CD14-positive monocyte (primary cell): ENCODE measurements at regions not wholly inside any gene's neighbourhood (a gene's known extent, or its start where the extent isn't known, plus 50 kb on each side); places are given as distances from the start of the nearest gene placed in this dataset.

Experiments
- DNase-seq, 3 donors: peaks; one replicate each; pipeline ENCODE4 v3.0.0-alpha.2; 2011 to 2022
- H2AFZ ChIP-seq: 2 replicates; pipeline ENCODE4 v1.6.0; 2012; ENCODE audit warnings: mild to moderate bottlenecking, low read depth, low read length, inconsistent platforms; ENCODE audit not compliant: insufficient read depth, poor library complexity, severe bottlenecking
- H3K27ac ChIP-seq, 2 donors: 1 replicate in 1 of 2; 2 replicates in 1 of 2; pipeline ENCODE4 v1.5.1; 2012 to 2013; ENCODE audit warnings: low read length in 2 of 2, control low read depth in 1 of 2, inconsistent platforms in 1 of 2, low read depth in 1 of 2, mild to moderate bottlenecking in 1 of 2
- H3K27me3 ChIP-seq, 2 donors: one replicate each; pipeline versions ENCODE4 v1.6.0 to v1.6.1; 2011 to 2013; ENCODE audit warnings: low read length in 2 of 2; ENCODE audit not compliant: control insufficient read depth in 2 of 2, insufficient read depth in 2 of 2
- H3K36me3 ChIP-seq, 2 donors: replicated peaks in 1 of 2; 1 replicate in 1 of 2; 2 replicates in 1 of 2; pipeline versions ENCODE4 v1.5.1 to v1.6.1; 2012 to 2013; ENCODE audit warnings: low read length in 2 of 2, control low read depth in 1 of 2, inconsistent platforms in 1 of 2, mild to moderate bottlenecking in 1 of 2; ENCODE audit not compliant: insufficient read depth in 2 of 2, control insufficient read depth in 1 of 2
- H3K4me1 ChIP-seq, 2 donors: 1 replicate in 1 of 2; 2 replicates in 1 of 2; pipeline versions ENCODE4 v1.5.1 to v1.6.1; 2012 to 2013; ENCODE audit warnings: low read length in 2 of 2, control low read depth in 1 of 2, inconsistent platforms in 1 of 2, mild to moderate bottlenecking in 1 of 2, moderate library complexity in 1 of 2; ENCODE audit not compliant: insufficient read depth in 2 of 2, control insufficient read depth in 1 of 2
- H3K4me2 ChIP-seq: replicated peaks from 2 replicates; pipeline ENCODE3; 2012; ENCODE audit warnings: low read length, moderate library complexity, mild to moderate bottlenecking; ENCODE audit not compliant: poor library complexity, severe bottlenecking; ENCODE audit errors: extremely low read depth
- H3K4me3 ChIP-seq, 3 experiments: fragments of 200-600 bp in 1 of 3; sonication (generic) in 1 of 3; replicated peaks in 1 of 3; 1 replicate in 2 of 3; 2 replicates in 1 of 3; pipeline ENCODE4 v1.5.1; 2011 to 2013; ENCODE audit warnings: low read length in 3 of 3, mild to moderate bottlenecking in 3 of 3, control low read depth in 2 of 3, low read depth in 2 of 3, inconsistent platforms in 1 of 3, moderate library complexity in 1 of 3
- H3K79me2 ChIP-seq: 2 replicates; pipeline ENCODE4 v1.6.0; 2012; ENCODE audit warnings: mild to moderate bottlenecking, control low read depth, inconsistent platforms, low read length, moderate library complexity; ENCODE audit not compliant: insufficient read depth
- H3K9ac ChIP-seq: 2 replicates; pipeline ENCODE4 v1.6.0; 2017; ENCODE audit warnings: low read length, mild to moderate bottlenecking; ENCODE audit not compliant: insufficient read depth, poor library complexity, severe bottlenecking
- H3K9me3 ChIP-seq, 2 donors: replicated peaks in 1 of 2; 1 replicate in 1 of 2; 2 replicates in 1 of 2; pipeline versions ENCODE4 v1.5.1 to v1.6.1; 2012 to 2013; ENCODE audit warnings: low read length in 2 of 2, control low read depth in 1 of 2; ENCODE audit not compliant: control insufficient read depth in 1 of 2, insufficient read depth in 1 of 2
- H4K20me1 ChIP-seq: 2 replicates; pipeline ENCODE4 v1.6.0; 2012; ENCODE audit warnings: mild to moderate bottlenecking, low read length, control low read depth, moderate library complexity; ENCODE audit not compliant: insufficient read depth
- H3K27ac Mint-ChIP-seq, 7 donors: one replicate each; pipeline ENCODE4 v1.8.0; 2020; ENCODE audit warnings: mild to moderate bottlenecking in 7 of 7, mixed read lengths in 7 of 7, moderate library complexity in 6 of 7, inconsistent platforms in 2 of 7
- H3K27me3 Mint-ChIP-seq, 3 donors: one replicate each; pipeline ENCODE4 v1.8.0; 2021 to 2022; ENCODE audit warnings: low read depth in 3 of 3, mild to moderate bottlenecking in 3 of 3, mixed read lengths in 3 of 3, moderate library complexity in 3 of 3, inconsistent platforms in 1 of 3
- H3K36me3 Mint-ChIP-seq, 2 donors: one replicate each; pipeline ENCODE4 v1.8.0; 2020; ENCODE audit warnings: mixed read lengths in 2 of 2, inconsistent platforms in 1 of 2, mild to moderate bottlenecking in 1 of 2
- H3K4me1 Mint-ChIP-seq: one replicate; pipeline ENCODE4 v1.8.0; 2020; ENCODE audit warnings: mild to moderate bottlenecking, mixed read lengths
- H3K4me3 Mint-ChIP-seq, 2 donors: one replicate each; pipeline ENCODE4 v1.8.0; 2020; ENCODE audit warnings: mild to moderate bottlenecking in 2 of 2, mixed read lengths in 2 of 2, moderate library complexity in 1 of 2
- H3K9me3 Mint-ChIP-seq, 7 donors: one replicate each; pipeline ENCODE4 v1.8.0; 2020 to 2022; ENCODE audit warnings: mixed read lengths in 7 of 7, mild to moderate bottlenecking in 6 of 7, moderate library complexity in 6 of 7, inconsistent platforms in 2 of 7
- CTCF ChIP-seq: fragments of 200-600 bp; IDR thresholded peaks from one replicate; pipeline ENCODE4 v1.8.0; 2022; ENCODE audit warnings: antibody characterized with exemption, mild to moderate bottlenecking
- WGBS: methylation state at CpG from one replicate; pipeline ENCODE4 v1.1.5; 2013; ENCODE audit warnings: missing lambda C conversion rate; ENCODE audit not compliant: insufficient coverage; 5-methylcytosine and 5-hydroxymethylcytosine counted together
- intact Hi-C, 2 donors: fragments of 100-400 bp; cut with micrococcal nuclease; formaldehyde crosslinking; loops; one replicate each; pipeline versions ENCODE4 v1.15.0 to v1.15.1; 2023

GRCh38 chr6:66103954-66104353 lies 396.9 kb upstream of the EYS start:
- Mint-ChIP-seq H3K9me3 (peaks cover 3 to 13% (median 5%) of the 10 kb centered on the region in 7 donors), H3K36me3 (no peaks in the 10 kb centered on the region), H3K4me1 (no peaks in the 10 kb centered on the region), H3K27me3 (no peaks in the 10 kb centered on the region), H3K4me3 (no peak overlapping the region), H3K27ac (no peak overlapping the region)
- Histone ChIP-seq H3K4me2 (no peak overlapping the region), H3K79me2 (no peaks in the 10 kb centered on the region), H3K9ac (no peak overlapping the region), H3K27me3 (no peaks in the 10 kb centered on the region), H3K27ac (no peak overlapping the region), H2AFZ (no peak overlapping the region), H3K36me3 (no peaks in the 10 kb centered on the region), H4K20me1 (no peaks in the 10 kb centered on the region), H3K9me3 (peaks cover 10% of the 10 kb centered on the region in 2 donors), H3K4me3 (no peak overlapping the region), H3K4me1 (no peaks in the 10 kb centered on the region)
- DNase-seq: no peak
- intact Hi-C loops: no loop called here
- TF ChIP-seq CTCF: no peak
- no CpG with 5 or more reads among the region's 3 CpGs for WGBS

GRCh38 chr6:66103354-66103753 lies 396.3 kb upstream of the EYS start:
- Histone ChIP-seq H3K9me3 (peaks cover 9 to 10% of the 10 kb centered on the region in 2 donors), H2AFZ (no peak overlapping the region), H3K4me3 (no peak overlapping the region), H3K27ac (no peak overlapping the region), H3K79me2 (no peaks in the 10 kb centered on the region), H3K4me2 (no peak overlapping the region), H3K27me3 (no peaks in the 10 kb centered on the region), H4K20me1 (no peaks in the 10 kb centered on the region), H3K36me3 (no peaks in the 10 kb centered on the region), H3K9ac (no peak overlapping the region), H3K4me1 (no peaks in the 10 kb centered on the region)
- no peak for DNase-seq
- WGBS: no CpG with 5 or more reads among the region's 1 CpG
- no peaks in the 10 kb centered on the region for H3K27me3 Mint-ChIP-seq
- no peak overlapping the region for H3K27ac Mint-ChIP-seq
- TF ChIP-seq CTCF: no peak
- no peaks in the 10 kb centered on the region for H3K4me1 Mint-ChIP-seq
- peaks cover 3 to 13% (median 5%) of the 10 kb centered on the region in 7 donors for H3K9me3 Mint-ChIP-seq
- intact Hi-C loops: no loop called here
- no peak overlapping the region for H3K4me3 Mint-ChIP-seq
- no peaks in the 10 kb centered on the region for H3K36me3 Mint-ChIP-seq
